GM21515 (cell line): ENCODE measurements at regions not wholly inside any gene's neighbourhood (a gene's known extent, or its start where the extent isn't known, plus 50 kb on each side); places are given as distances from the start of the nearest gene placed in this dataset.

Experiments
- ATAC-seq: cut with Tn5 transposase; IDR thresholded peaks from one replicate; pipeline ENCODE4 v1.9.1; 2021; ENCODE audit not compliant: unreplicated experiment

- ATAC-seq, result no peak
Measured at GRCh38 chr12:105978276-105978675, 160.5 kb downstream of the NUAK1 start.

DNA sequence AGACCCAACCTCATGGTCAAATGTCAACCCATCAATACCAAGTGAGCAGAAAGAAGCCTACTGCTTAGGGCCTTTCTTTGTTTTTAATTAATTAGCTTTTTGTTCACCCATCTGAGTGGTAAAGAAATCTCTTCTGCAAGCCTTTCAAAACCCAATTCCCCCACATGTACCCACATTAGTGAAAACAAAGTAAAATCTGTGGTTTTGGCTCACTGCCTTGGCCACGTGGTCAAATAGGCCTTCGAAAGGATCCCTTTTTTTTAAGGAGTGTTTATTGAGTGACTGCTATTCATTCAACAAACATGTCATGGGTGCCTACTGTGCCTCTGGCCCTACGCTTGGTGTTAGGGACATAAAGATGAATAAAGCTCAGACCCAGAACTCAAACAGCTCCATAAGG, 160.1 kb downstream of the NUAK1 start:
- ATAC-seq, result no peak

- no peak for ATAC-seq
Measured at GRCh38 chr12:105980085-105980484, 158.7 kb downstream of the NUAK1 start.

- ATAC-seq, result no peak
Measured at GRCh38 chr12:105980533-105980932, 158.2 kb downstream of the NUAK1 start.

- ATAC-seq, result no peak
Measured at GRCh38 chr12:105982022-105982421, 156.7 kb downstream of the NUAK1 start.

DNA sequence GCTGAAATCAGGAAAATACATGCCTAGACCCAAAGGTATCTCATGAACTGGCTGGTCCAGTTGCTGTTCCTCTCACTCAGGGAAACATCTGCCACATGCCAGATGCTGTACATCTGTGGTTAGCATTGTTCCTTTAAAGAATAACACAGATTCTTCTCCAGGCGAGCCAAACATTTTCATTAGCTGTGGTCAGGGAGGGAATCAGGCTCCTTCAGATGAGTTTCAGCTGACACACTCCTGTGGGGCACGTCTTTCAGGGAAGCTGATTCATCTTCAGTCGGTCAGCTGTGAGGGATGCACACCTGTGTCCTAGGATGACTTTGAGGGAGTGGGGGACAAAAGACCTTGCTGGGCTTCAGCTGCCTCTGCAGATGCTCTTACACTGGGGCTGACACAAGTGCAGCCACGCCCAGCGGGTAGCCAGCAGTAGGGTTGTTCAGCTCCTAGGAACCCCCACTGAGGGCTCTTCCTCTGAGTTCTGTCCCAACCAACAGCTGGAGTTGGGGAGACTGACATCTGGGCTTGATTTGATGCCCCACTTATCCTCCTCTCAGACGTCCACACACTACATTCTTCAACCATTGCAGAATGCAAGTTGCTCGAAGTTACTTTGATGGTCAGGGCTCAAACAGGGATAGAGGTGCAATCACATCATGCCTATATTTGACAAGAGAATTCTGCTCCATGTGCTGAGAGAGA, 155.0 kb downstream of the NUAK1 start:
- no peak for ATAC-seq

- ATAC-seq, result no peak
Measured at GRCh38 chr12:105985383-105985782, 153.4 kb downstream of the NUAK1 start.

DNA sequence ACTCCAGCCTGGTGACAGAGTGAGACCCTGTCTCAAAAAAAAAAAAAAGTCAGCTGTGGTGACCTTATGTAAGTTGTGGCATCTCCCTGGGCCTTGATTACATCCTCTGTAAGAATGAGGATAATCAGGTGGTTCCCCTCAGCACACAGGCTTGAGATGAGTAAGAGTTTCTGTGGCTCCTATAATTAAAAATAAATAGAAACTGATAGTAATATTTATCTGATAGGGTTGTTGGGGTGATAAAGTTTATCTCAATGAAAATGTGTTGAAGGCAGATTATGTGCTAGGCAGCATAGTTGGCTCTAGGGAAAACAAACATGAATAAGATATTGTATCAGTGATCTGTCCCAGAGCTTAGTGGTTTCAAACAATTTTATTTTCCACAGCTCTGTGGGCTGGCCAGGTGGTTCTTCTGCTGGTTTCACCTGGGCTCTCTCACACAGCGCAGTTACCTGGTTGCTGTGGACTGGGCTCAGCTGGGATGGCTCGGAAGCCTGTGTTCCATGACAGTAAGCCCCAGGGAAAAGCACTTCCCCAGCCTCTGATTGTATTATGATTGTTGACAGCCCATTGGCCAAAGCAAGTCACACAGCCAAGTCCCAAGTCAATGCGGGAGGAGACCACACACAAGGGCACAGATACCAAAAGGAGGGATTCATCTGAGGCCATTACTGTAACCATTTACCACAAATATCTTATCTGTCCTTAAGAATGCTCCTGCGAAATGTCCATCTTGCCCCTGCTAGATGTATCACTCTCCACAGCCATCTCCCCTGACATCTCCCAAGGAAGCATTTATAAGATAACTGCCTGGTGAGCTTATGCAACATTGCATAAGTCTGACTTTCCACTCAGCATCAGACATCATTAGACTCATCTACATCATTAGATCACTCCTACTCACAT, 151.7 kb downstream of the NUAK1 start:
- ATAC-seq, result no peak

DNA sequence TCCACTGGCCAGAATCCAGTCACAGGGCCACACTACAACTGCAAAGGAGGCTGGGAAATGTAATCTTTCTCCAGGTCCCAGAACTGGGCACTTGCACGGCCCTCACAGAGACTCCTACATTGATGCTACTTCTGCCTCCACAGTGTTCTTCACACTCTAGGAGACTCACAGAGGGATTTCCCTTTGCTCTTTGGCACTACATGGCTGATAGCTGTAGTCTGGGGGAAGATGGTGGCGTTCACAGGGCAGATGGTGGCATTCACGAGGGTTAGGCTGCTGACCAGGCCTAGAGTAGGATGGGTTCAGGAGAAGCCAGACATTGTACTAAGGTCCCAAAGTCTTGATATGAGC, 151.1 kb downstream of the NUAK1 start:
- ATAC-seq, result no peak

- no peak for ATAC-seq
Measured at GRCh38 chr12:105992849-105993740, 145.7 kb downstream of the NUAK1 start.

DNA sequence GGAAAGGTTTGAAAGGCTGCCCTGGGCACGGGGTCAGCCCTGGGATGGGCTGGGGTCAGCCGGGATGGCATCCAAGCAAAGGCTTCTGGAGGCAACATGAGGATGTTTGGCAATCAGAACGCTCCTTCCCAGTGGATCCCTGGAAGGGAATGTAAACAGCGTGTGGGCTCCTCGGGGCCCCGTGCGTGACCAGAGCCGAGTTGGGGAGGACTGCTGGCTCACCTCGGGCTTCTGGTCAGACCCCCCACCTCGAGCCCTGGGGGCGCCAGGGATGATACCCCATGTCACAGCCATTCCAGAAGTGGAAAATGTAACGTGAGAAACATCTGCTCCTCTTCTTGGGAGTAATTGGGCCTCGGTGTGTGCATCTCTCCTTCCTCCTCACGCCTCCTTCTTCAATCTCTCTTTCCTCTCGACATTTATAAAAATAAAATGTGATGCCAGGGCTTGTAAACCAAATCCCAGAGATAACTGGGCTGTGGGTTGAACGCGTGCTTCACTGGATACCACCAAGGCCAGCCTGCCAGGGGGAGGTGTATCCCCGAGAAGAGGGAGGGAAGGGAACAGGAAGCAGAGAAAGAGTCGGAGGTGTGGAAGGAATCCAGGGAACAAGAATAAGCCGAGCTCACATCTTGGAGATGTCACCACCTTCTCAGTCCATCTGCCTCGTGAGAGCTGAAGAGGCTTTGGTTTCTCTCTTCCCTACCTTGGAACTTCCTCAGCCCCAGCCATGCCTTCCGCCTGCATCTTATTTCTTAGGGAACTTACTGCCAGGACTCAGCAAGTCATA, 144.8 kb downstream of the NUAK1 start:
- ATAC-seq, result no peak

GRCh38 chr12:105995961-105996431, 142.8 kb downstream of the NUAK1 start:
- no peak for ATAC-seq

GRCh38 chr12:105998561-105998960, 140.2 kb downstream of the NUAK1 start:
- ATAC-seq, result no peak

DNA sequence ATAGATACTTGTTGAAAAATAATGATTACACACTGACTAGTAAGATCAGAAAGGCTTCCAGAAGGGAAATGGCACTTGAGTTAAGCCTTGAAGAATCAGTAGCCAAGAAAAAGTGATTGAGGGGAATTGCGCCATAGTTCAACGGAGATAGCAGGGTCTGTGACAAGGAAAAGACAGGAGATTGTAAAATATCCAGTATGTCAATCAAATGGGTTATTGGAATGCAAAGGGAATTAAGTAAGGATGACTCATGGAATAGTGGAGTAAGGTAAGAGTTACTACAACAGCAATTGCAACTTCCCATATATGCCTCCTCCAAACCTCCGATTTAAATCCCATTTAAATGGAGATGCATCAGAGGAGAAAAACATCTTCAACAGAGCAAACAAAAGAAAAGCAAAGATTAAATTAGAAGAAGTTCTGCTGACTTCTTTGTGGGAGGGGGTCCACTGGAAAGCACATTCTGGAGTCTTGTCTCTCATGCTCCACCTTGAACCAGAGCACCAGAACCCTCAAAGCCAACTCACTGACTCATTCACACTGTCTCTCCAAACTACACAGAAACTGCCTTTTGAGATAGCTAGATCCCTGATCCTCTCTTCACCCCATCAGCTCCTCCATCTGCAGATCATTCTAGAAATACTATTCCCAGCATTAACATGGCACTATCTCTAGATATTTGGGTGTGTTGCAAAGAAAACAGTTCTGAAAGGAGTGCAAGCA, 138.2 kb downstream of the NUAK1 start:
- no peak for ATAC-seq

DNA sequence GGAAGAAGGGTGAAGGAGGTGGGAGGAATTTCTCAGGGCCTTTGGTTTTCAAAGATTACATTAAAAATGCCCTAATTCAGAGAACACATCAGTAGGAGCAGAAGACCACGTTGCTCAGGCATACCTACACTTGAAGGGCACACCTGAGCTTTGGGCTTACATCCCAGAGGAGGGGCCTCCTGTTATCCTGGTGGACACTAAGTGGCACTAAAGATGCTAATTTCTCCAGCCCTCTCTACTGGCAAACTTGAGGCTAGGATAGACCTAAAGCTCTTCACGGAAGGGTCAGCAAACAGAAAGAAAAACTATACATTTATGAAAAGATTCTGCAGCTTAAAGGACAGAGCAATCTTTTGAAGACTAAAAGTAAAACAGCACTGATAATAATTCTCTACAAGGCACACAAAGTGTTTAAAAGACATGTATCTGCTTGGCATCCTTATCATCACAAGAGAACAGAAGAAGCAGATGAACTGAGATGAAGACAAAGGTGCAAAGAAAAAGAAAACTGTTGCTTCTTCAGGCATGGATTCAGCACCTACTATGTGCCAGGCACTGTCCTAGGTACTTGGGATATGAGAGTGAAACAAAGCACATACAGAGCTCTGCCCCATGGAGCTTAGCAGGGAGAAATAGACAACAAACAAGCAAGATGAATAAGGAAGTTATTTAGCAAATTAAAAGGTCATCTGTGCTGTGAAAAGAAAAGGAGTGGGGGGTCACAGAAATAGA, 137.5 kb downstream of the NUAK1 start:
- ATAC-seq, result no peak

DNA sequence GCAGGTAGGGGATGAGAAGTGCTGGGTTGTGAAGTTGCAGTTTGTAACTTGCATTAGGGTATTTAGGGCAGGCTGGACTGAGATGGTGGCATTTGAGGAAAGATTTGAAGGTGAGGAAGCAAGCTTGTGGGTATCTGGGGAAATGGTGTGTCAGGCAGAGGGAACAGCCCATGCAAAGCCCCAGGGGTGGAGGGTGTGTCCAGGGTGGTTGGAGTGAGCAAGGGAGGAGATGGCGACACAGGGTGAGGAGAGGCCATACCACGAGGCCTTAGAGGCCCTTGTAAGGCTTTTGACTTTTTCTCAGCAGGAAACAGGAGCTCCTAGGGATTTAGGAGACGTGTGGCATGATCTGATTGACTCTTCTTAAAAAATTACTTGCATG, 136.9 kb downstream of the NUAK1 start:
- no peak for ATAC-seq

GRCh38 chr12:106003297-106003696, 135.5 kb downstream of the NUAK1 start:
- no peak for ATAC-seq

DNA sequence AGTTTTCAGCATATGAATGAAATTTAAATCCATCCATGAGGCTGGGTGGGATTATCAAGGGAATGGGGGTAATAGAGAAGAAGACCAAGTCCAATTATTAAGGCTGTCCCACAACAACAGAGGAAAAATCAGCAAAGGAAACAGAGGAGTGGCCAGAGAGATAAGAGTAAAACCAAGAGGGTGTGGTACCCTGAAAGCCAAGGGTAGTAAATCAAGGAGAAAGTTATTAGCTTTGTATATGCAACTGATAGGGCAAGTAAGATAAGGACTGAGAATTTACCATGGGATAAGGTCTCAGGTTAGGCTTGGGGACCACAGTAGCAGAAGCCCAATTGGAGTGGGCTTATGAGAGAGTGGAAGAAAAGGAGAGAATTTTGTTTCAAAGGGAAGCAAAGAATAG, 134.5 kb downstream of the NUAK1 start:
- no peak for ATAC-seq

DNA sequence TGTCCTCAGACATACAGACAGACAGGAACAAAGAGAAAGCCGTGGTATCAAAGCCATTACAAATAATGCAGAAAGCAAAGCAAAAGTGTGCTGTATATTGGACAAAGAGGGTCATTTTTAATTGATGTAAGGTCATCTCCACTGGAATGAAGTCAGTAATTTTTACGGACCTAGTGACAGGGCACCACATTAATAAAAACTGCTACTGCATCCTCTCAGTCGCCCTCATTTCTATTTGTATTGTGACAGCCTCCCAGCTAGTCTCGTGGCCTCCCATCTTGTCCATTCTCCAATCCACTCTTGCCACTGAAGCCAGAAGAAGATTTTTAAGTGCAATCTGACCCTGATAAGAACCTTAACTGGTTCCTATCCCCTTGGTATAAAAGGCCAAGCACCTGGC, 132.4 kb downstream of the NUAK1 start:
- no peak for ATAC-seq
